Cardiac muscle cell (in vitro differentiated cells and primary cell): ENCODE measurements at regions not wholly inside any gene's neighbourhood (a gene's known extent, or its start where the extent isn't known, plus 50 kb on each side); places are given as distances from the start of the nearest gene placed in this dataset.

Experiments used
- DNase-seq, 2 donors: peaks; one replicate each; pipeline versions ENCODE4 v3.0.0 to v3.0.0-alpha.2; 2010 to 2017; ENCODE audit warnings: low read depth in 1 of 2, low spot score in 1 of 2
- H3K27ac ChIP-seq: fragments of 200-600 bp; sonication (generic); 2 replicates; pipeline ENCODE4 v1.5.1; 2016
- H3K27me3 ChIP-seq: fragments of 200-600 bp; sonication (generic); 2 replicates; pipeline ENCODE4 v1.6.0; 2016; ENCODE audit warnings: control low read depth
- H3K36me3 ChIP-seq: fragments of 200-600 bp; sonication (generic); 2 replicates; pipeline ENCODE4 v1.5.1; 2016; ENCODE audit warnings: control low read depth
- H3K4me1 ChIP-seq: fragments of 200-600 bp; sonication (generic); 2 replicates; pipeline ENCODE4 v1.8.1; 2017; ENCODE audit warnings: low read depth, mild to moderate bottlenecking, mixed run types
- H3K4me3 ChIP-seq: fragments of 200-600 bp; sonication (generic); 2 replicates; pipeline ENCODE4 v1.5.1; 2016; ENCODE audit warnings: mild to moderate bottlenecking
- H3K9me3 ChIP-seq: fragments of 200-600 bp; sonication (generic); 2 replicates; pipeline ENCODE4 v1.5.1; 2017; ENCODE audit warnings: low read depth, mild to moderate bottlenecking, control low read depth
- TF ChIP-seq, protein P1 (sequence below): IDR thresholded peaks from 2 replicates; pipeline ENCODE4 v1.5.1; 2012; ENCODE audit warnings: low read depth, mild to moderate bottlenecking, low read length

DNA sequence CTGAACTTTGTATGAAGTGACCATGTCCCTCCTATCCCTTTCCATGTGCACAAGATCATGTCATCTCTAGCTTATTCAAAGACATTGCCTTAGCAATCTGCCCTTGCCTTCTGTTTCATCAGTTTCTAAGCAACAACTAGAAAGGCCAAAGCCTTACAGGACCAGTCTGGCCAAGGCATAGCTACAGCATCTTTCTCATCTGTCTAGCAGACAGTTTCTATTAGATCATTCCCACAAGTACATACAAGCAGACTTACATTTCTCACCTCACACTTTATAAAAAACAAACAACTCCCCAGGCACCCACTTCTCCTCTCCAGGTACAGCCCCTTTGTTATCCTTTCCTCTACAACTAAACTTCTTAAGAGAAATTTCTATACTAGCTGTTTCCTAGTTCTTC is 188.7 kb upstream of the AADAT start:
- no peak for DNase-seq
- Histone ChIP-seq H3K9me3 (no peaks in the 10 kb centered on the region), H3K27ac (no peak overlapping the region), H3K27me3 (no peaks in the 10 kb centered on the region), H3K36me3 (no peaks in the 10 kb centered on the region), H3K4me3 (no peak overlapping the region), H3K4me1 (peaks cover 11% of the 10 kb centered on the region)
- TF ChIP-seq, protein P1, sequence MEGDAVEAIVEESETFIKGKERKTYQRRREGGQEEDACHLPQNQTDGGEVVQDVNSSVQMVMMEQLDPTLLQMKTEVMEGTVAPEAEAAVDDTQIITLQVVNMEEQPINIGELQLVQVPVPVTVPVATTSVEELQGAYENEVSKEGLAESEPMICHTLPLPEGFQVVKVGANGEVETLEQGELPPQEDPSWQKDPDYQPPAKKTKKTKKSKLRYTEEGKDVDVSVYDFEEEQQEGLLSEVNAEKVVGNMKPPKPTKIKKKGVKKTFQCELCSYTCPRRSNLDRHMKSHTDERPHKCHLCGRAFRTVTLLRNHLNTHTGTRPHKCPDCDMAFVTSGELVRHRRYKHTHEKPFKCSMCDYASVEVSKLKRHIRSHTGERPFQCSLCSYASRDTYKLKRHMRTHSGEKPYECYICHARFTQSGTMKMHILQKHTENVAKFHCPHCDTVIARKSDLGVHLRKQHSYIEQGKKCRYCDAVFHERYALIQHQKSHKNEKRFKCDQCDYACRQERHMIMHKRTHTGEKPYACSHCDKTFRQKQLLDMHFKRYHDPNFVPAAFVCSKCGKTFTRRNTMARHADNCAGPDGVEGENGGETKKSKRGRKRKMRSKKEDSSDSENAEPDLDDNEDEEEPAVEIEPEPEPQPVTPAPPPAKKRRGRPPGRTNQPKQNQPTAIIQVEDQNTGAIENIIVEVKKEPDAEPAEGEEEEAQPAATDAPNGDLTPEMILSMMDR, result no peak

DNA sequence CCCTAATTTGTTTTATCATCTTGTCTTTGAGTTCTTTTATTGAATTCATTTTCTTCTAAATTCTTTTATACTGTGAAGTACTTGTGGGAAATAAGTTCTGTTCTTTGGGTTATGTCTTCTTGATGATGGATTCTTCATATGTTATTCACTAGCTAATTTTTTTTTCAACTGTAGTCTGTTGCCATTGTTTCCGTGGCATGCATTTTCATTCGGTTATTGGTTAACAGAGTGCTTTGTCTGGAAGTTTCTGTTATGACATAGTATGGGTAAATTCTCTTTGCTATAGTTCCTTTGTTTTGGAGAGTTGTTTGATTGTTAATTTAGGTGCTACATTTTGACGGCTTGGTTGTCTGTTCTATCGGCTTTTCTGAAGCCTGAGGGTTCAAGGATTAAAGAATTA is 184.9 kb upstream of the AADAT start:
- H3K9me3 ChIP-seq, result no peaks in the 10 kb centered on the region
- H3K27me3 ChIP-seq, result no peaks in the 10 kb centered on the region
- no peaks in the 10 kb centered on the region for H3K36me3 ChIP-seq
- H3K27ac ChIP-seq, result no peak overlapping the region
- no peak for DNase-seq
- no peaks in the 10 kb centered on the region for H3K4me1 ChIP-seq
- TF ChIP-seq, protein P1, result no peak
- H3K4me3 ChIP-seq, result no peak overlapping the region

DNA sequence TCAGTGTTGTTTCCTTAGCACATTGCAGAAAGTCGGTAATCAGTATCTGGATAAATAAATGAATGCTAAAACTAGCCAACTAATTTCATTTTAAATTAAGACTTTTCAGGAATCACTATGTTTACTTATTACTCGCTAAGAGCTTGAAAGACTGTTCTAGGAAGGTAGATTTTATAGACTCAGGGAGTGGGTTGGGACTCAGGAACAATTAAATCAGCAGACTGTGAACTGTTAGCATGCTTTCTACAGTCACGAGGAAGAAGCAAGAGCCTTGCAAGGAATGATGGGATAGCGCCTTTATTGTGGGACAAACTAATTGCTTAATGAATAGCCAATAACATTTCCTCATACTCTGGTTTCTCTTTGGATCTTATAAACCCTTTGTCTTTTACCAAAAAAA is 183.2 kb upstream of the AADAT start:
- Histone ChIP-seq H3K27ac (no peak overlapping the region), H3K4me1 (no peaks in the 10 kb centered on the region)
- DNase-seq, result no peak

DNA sequence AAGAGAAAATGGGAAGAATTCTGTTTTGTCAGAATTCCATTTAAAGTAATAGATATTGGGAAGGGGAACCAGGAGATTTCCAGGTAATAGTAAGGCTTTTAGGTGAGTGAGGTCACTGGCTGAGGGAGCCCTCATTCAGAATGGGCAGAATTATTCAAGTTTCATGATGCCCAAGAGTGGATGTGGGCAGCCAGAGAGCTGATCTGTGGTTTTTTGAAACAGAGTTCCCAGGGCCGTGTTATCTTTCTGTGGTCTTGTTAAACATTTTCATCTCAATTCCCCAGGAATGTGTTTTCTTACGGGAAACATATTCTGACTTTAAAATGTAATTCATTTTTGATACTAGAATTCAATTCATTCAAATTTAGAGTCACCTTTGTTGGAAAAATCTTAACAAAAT is 182.0 kb upstream of the AADAT start:
- TF ChIP-seq, protein P1, result no peak
- H3K36me3 ChIP-seq, result no peaks in the 10 kb centered on the region
- DNase-seq, result no peak
- no peaks in the 10 kb centered on the region for H3K4me1 ChIP-seq
- H3K9me3 ChIP-seq, result no peaks in the 10 kb centered on the region
- H3K27me3 ChIP-seq, result no peaks in the 10 kb centered on the region
- H3K27ac ChIP-seq, result no peak overlapping the region
- H3K4me3 ChIP-seq, result no peak overlapping the region

More for the DNA sequence above, 183.2 kb upstream of the AADAT start:
- no peaks in the 10 kb centered on the region for H3K36me3 ChIP-seq
- H3K4me3 ChIP-seq, result no peak overlapping the region
- TF ChIP-seq, protein P1, result no peak
- no peaks in the 10 kb centered on the region for H3K9me3 ChIP-seq
- no peaks in the 10 kb centered on the region for H3K27me3 ChIP-seq

DNA sequence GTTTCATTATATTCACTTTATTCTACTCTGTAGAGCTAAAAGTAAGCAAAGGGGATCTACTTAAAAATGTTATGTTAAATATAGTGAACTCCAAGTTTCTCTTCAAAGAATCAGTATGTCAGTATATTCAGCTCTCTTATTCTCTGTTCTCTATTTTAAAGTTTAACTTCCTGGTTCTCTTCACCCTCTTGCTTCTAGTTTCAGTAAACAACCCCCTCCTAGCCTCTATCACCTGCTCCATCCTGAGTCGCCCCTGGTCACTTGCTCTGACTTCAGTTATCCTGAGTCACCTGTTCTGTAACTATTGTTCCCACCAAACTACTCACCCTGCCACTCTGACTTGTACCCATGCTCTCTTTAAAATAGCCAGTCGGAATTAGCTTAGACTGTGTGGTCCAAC is 180.9 kb upstream of the AADAT start:
- Histone ChIP-seq H3K9me3 (no peaks in the 10 kb centered on the region), H3K4me1 (no peaks in the 10 kb centered on the region), H3K36me3 (no peaks in the 10 kb centered on the region), H3K4me3 (no peak overlapping the region), H3K27ac (no peak overlapping the region), H3K27me3 (no peaks in the 10 kb centered on the region)
- TF ChIP-seq, protein P1, result no peak
- DNase-seq, result no peak

DNA sequence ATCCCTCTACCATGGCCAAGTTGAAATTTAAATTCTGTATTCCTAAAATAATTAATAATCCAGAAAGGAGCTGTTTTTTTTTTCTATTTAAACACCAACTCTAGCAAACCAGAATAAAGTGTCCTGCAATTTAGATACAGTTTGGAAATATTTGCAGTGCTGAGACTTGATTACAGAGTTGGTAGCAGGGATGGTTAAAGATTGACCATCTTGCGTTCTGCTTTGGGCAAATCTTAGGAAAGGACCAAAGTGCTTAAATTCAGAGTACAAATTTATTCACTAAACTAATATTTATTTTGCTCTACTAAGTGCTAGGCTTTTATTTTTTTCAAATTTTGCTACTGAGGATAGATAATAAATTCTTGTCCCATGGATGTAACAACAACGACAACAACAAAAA is 180.2 kb upstream of the AADAT start:
- no peaks in the 10 kb centered on the region for H3K36me3 ChIP-seq
- no peaks in the 10 kb centered on the region for H3K4me1 ChIP-seq
- H3K27me3 ChIP-seq, result no peaks in the 10 kb centered on the region
- H3K4me3 ChIP-seq, result no peak overlapping the region
- TF ChIP-seq, protein P1, result no peak
- H3K27ac ChIP-seq, result no peak overlapping the region
- DNase-seq, result no peak
- no peaks in the 10 kb centered on the region for H3K9me3 ChIP-seq
